Lung (tissue), 11 donors: ENCODE measurements at regions not wholly inside any gene's neighbourhood (a gene's known extent, or its start where the extent isn't known, plus 50 kb on each side); places are given as distances from the start of the nearest gene placed in this dataset.

Experiments used
- ATAC-seq: fragments of 200-7000 bp; cut with Tn5 transposase; one replicate; pipeline ENCODE4 v1.9.1; 2020; ENCODE audit warnings: moderate number of reproducible peaks; ENCODE audit not compliant: insufficient read depth, low FRiP score
- DNase-seq, 3 donors: peaks; one replicate each; pipeline ENCODE4 v3.0.0-alpha.2; 2013 to 2017
- H3K27ac ChIP-seq, 2 donors: one replicate each; pipeline ENCODE4 v1.5.1; 2013; ENCODE audit warnings: mild to moderate bottlenecking in 2 of 2, moderate library complexity in 2 of 2, control low read depth in 1 of 2, inconsistent platforms in 1 of 2, low read depth in 1 of 2, low read length in 1 of 2
- H3K27me3 ChIP-seq, 3 donors: one replicate each; pipeline ENCODE4 v1.5.1; 2013; ENCODE audit warnings: low read length in 2 of 3; ENCODE audit not compliant: control insufficient read depth in 3 of 3, insufficient read depth in 3 of 3
- H3K36me3 ChIP-seq, 4 donors: one replicate each; pipeline ENCODE4 v1.5.1; 2013; ENCODE audit warnings: low read length in 4 of 4, mild to moderate bottlenecking in 1 of 4, moderate library complexity in 1 of 4; ENCODE audit not compliant: control insufficient read depth in 4 of 4, insufficient read depth in 4 of 4
- H3K4me1 ChIP-seq, 5 donors: one replicate each; pipeline ENCODE4 v1.5.1; 2013; ENCODE audit warnings: low read length in 5 of 5, mild to moderate bottlenecking in 2 of 5, moderate library complexity in 1 of 5; ENCODE audit not compliant: control insufficient read depth in 5 of 5, insufficient read depth in 5 of 5
- H3K4me3 ChIP-seq: one replicate; pipeline ENCODE4 v1.5.1; 2013; ENCODE audit warnings: mild to moderate bottlenecking, control low read depth, moderate library complexity
- H3K9ac ChIP-seq, 2 donors: one replicate each; pipeline ENCODE4 v1.5.1; 2013; ENCODE audit warnings: low read length in 2 of 2, control low read depth in 1 of 2; ENCODE audit not compliant: insufficient read depth in 1 of 2
- H3K9me3 ChIP-seq, 4 donors: one replicate each; pipeline ENCODE4 v1.5.1; 2013; ENCODE audit warnings: low read length in 3 of 4, mild to moderate bottlenecking in 1 of 4, moderate library complexity in 1 of 4; ENCODE audit not compliant: control insufficient read depth in 4 of 4, insufficient read depth in 3 of 4
- CTCF ChIP-seq: IDR thresholded peaks from 2 replicates; pipeline ENCODE4 v1.5.1; 2012; ENCODE audit warnings: mild to moderate bottlenecking; ENCODE audit errors: control extremely low read depth, extremely low read depth
- WGBS, 2 donors: extraction: QIAGEN DNeasy Blood & Tissue Kit; methylation state at CpG; one replicate each; pipeline ENCODE4 v1.1.7; 2013; 5-methylcytosine and 5-hydroxymethylcytosine counted together
- donor health status: control.
- donor health status: control.
- donor health status: Bipolar disorder and iron deficiency.
- donor health status: healthy.
- donor health status: DM: yes; HTN: yes; CAD: no.

- DNase-seq = no peak
- no peak for TF ChIP-seq CTCF
- ATAC-seq = no peak
- Histone ChIP-seq H3K4me3 (no peak overlapping the region), H3K27ac (no peak overlapping the region), H3K9me3 (no peaks in the 10 kb centered on the region), H3K9ac (no peak overlapping the region), H3K36me3 (no peaks in the 10 kb centered on the region), H3K27me3 (no peaks in the 10 kb centered on the region), H3K4me1 (peaks cover 0 to 31% (median 6%) of the 10 kb centered on the region in 5 donors)
- 93 to 95% methylated on average over 4 of the region's 4 CpGs for WGBS, 2 donors
Measured at GRCh38 chr6:33862536-33862935, 58.7 kb upstream of the MLN start.

- Histone ChIP-seq H3K9me3 (no peaks in the 10 kb centered on the region), H3K36me3 (no peaks in the 10 kb centered on the region), H3K4me1 (peaks cover 0 to 40% (median 10%) of the 10 kb centered on the region in 5 donors), H3K4me3 (no peak overlapping the region), H3K27ac (no peak overlapping the region), H3K27me3 (no peaks in the 10 kb centered on the region), H3K9ac (no peak overlapping the region)
- no peak for ATAC-seq
- 67 to 80% methylated on average over 2 of the region's 2 CpGs for WGBS, 2 donors
- TF ChIP-seq CTCF = no peak
- DNase-seq = no peak
Measured at GRCh38 chr6:33861722-33862121, 57.9 kb upstream of the MLN start.

- Histone ChIP-seq H3K36me3 (no peaks in the 10 kb centered on the region), H3K4me3 (no peak overlapping the region), H3K27ac (no peak overlapping the region), H3K9me3 (no peaks in the 10 kb centered on the region), H3K4me1 (peaks cover 0 to 40% (median 10%) of the 10 kb centered on the region in 5 donors), H3K9ac (no peak overlapping the region), H3K27me3 (no peaks in the 10 kb centered on the region)
- 14 to 21% methylated on average over 7 of the region's 7 CpGs for WGBS, 2 donors
- DNase-seq (peak in 1 of 3 donors; percentile 45), ATAC-seq (no peak)
- no peak for TF ChIP-seq CTCF
Measured at GRCh38 chr6:33860706-33861474, 57.1 kb upstream of the MLN start.

GRCh38 chr6:33860006-33860405, 56.2 kb upstream of the MLN start:
- Histone ChIP-seq H3K4me3 (no peak overlapping the region), H3K4me1 (peaks cover 0 to 40% (median 10%) of the 10 kb centered on the region in 5 donors), H3K9me3 (no peaks in the 10 kb centered on the region), H3K27ac (no peak overlapping the region), H3K27me3 (no peaks in the 10 kb centered on the region), H3K9ac (no peak overlapping the region), H3K36me3 (no peaks in the 10 kb centered on the region)
- DNase-seq (no peak), ATAC-seq (no peak)
- no peak for TF ChIP-seq CTCF
- 83 to 88% methylated on average over 6 of the region's 6 CpGs for WGBS, 2 donors
